Activated T-cell treated with anti-CD3 and anti-CD28 coated beads, Interleukin-2, amount 50 U/mL, for 72 hours (primary cell): ENCODE measurements at regions not wholly inside any gene's neighbourhood (a gene's known extent, or its start where the extent isn't known, plus 50 kb on each side); places are given as distances from the start of the nearest gene placed in this dataset.

ENCODE experiments used
- ATAC-seq, 2 donors: fragments of 150-1000 bp; cut with Tn5 transposase; replicated peaks in 1 of 2; 2 replicates each; pipeline ENCODE4 v1.10.0; 2021; ENCODE audit warnings: moderate library complexity in 2 of 2, mild to moderate bottlenecking in 1 of 2
- DNase-seq, 2 donors: peaks; one replicate each; pipeline ENCODE4 v3.0.0; 2021 to 2022; ENCODE audit warnings: mixed read lengths in 1 of 2
- H3K27ac Mint-ChIP-seq: one replicate; pipeline ENCODE4 v1.8.0; 2022; ENCODE audit warnings: mild to moderate bottlenecking, moderate library complexity, mixed read lengths
- H3K27me3 Mint-ChIP-seq: one replicate; pipeline ENCODE4 v1.8.0; 2022; ENCODE audit warnings: low read depth, mixed read lengths
- H3K36me3 Mint-ChIP-seq, 2 donors: one replicate each; pipeline ENCODE4 v1.8.0; 2022; ENCODE audit warnings: mixed read lengths in 2 of 2, mild to moderate bottlenecking in 1 of 2; ENCODE audit not compliant: insufficient read depth in 2 of 2
- H3K4me1 Mint-ChIP-seq: one replicate; pipeline ENCODE4 v1.8.0; 2022; ENCODE audit warnings: low read depth, mixed read lengths
- H3K4me3 Mint-ChIP-seq, 2 donors: one replicate each; pipeline ENCODE4 v1.8.0; 2022; ENCODE audit warnings: mild to moderate bottlenecking in 2 of 2, mixed read lengths in 2 of 2, moderate library complexity in 2 of 2
- H3K9me3 Mint-ChIP-seq, 2 donors: one replicate each; pipeline ENCODE4 v1.8.0; 2022; ENCODE audit warnings: mixed read lengths in 2 of 2

DNA sequence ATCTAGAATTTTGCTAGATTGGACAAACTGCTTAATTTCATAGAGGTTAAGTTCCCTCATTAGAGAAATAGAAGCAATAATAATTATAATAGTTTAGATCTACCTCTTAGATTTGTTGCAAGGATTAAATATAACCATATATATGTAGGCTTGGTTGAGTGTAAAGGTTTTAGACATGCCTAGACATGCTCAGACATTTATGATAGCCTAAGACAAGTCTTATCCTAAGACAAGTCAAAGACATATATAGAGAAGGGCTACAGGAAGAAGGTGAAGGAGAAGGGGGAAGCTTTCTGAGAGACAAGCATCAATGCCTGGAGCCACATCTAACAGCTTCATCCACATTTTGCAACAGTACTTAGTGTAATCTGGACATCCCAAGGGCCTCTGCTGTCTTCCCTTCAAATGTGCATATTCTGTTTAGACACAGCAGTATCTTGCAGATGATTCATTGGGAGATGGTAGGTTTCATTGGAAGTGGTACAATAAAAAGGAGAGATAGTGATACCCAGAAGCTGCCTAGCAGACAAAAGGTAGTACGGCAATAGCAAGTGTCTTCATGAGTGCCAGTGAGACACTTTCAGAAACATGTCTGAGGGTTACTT lies 146.5 kb downstream of the HGF start:
- no peak for ATAC-seq
- Mint-ChIP-seq H3K27me3 (no peaks in the 10 kb centered on the region), H3K27ac (no peak overlapping the region), H3K9me3 (peaks cover 1 to 2% of the 10 kb centered on the region in 2 donors), H3K36me3 (no peaks in the 10 kb centered on the region), H3K4me3 (no peak overlapping the region), H3K4me1 (no peaks in the 10 kb centered on the region)
- no peak for DNase-seq

DNA sequence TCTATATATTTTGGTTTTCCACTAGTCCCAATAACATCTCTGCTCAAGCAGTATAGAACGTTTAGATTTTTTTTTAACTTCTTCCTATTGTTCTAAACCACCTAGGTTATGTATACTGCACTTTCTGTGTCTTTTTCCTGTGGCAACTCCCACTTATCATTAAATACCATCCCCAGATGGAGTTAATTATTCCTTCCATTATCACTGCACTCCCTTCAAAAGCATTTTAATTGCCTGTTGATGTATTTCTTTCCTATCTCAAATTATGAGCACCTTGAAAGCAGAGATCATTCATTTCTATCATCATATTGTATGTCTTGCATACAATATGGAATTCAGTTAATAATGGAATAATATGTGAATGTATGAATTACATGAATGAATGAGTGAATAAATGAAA lies 148.0 kb downstream of the HGF start:
- DNase-seq (no peak), ATAC-seq (no peak)
- no peaks in the 10 kb centered on the region for H3K27me3 Mint-ChIP-seq
- no peaks in the 10 kb centered on the region for H3K4me1 Mint-ChIP-seq
- H3K9me3 Mint-ChIP-seq: peaks cover 1 to 2% of the 10 kb centered on the region in 2 donors
- H3K27ac Mint-ChIP-seq: no peak overlapping the region
- no peak overlapping the region for H3K4me3 Mint-ChIP-seq
- no peaks in the 10 kb centered on the region for H3K36me3 Mint-ChIP-seq

DNA sequence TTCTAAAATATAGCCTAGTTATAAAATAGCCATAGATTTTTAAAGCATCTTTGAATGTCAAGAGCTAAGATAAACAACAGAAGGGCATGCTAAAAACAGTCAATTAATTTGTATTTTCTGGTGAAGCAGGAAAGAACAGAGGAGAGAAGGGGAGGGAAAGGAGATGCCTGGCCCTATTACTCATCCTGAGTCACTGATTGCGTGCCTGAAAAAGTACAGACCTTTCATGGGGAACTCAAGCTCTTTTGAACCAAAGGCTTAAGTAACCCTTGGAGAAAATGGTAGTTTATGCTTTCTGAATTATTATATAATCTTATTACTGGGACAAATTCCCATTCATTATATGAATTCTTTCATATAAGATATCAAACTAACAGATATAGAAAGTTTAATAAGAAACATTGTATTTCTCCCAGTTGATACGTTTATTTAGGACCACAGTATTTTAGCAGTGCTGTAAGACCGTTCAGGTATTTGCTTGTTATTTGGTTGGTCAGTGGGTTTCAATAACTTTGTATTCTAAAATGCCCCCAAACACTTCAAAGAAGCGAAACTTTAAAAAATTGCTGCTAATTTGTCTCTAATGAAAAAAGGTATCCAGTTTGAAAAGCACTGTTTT lies 151.3 kb downstream of the HGF start:
- Mint-ChIP-seq H3K36me3 (no peaks in the 10 kb centered on the region), H3K4me3 (no peak overlapping the region), H3K27ac (no peak overlapping the region), H3K27me3 (no peaks in the 10 kb centered on the region), H3K9me3 (peaks cover 1 to 5% of the 10 kb centered on the region in 2 donors), H3K4me1 (no peaks in the 10 kb centered on the region)
- no peak for DNase-seq
- ATAC-seq: no peak

DNA sequence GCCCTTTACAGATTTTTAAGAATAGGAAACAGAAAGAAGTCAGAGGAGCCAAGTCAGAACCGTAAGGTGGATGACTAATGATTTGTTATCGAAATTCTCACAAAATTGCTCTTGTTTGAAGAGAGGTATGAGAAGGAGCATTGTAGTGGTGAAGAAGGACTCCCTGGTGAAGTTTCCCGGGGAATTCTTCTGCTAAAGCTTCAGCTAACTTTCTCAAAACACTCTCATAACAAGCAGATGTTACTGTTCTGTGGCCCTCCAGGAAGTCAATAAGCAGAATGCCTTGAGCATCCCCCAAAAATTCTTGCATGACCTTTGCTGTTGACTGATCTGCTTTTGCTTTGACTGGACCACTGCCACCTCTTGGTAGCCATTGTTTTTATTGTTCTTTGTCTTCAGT lies 152.9 kb downstream of the HGF start:
- no peak for DNase-seq
- H3K4me1 Mint-ChIP-seq: no peaks in the 10 kb centered on the region
- ATAC-seq: no peak
- no peak overlapping the region for H3K4me3 Mint-ChIP-seq
- peaks cover 0 to 6% of the 10 kb centered on the region in 2 donors for H3K9me3 Mint-ChIP-seq
- H3K36me3 Mint-ChIP-seq: no peaks in the 10 kb centered on the region
- H3K27me3 Mint-ChIP-seq: no peaks in the 10 kb centered on the region
- no peak overlapping the region for H3K27ac Mint-ChIP-seq

DNA sequence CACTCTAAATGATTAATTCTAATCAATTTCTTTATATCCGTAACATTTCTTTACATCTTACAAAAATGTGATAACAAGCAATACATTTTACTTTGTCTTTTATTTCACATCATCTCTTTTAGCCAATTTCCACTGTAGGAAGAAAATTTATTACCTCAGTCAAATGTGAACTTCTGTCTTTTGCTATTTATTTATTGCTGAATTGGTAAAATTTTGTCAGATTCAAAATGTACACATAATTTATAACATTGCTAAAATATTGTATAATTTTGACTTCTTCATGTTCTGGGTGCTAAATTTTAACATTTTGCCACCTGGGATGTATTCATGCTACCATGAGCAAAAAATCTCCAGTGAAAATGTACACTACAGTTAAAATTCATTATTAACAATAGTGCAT lies 158.0 kb downstream of the HGF start:
- Mint-ChIP-seq H3K4me3 (no peak overlapping the region), H3K27me3 (no peaks in the 10 kb centered on the region), H3K27ac (no peak overlapping the region), H3K4me1 (no peaks in the 10 kb centered on the region), H3K36me3 (no peaks in the 10 kb centered on the region), H3K9me3 (peaks cover 0 to 7% of the 10 kb centered on the region in 2 donors)
- ATAC-seq (no peak), DNase-seq (no peak)

DNA sequence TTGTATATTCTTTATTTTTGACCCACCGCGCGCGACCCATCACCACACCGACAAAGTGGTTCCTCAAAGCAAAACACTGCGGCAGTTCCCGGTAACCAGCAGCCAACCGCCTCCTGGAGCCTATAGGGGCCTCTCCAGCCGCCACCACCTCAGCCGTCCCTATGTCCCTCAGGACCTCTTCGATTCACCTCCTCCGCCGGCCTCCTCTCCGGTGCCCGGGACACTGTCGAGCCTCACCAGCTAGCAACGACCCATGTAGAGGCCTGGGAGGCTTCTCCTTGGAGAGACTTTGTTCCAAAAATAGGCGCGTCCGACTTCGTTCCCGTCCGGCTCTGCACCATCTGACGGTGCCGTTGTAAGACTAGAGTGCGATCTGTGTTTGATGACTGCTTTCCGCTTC lies 158.8 kb downstream of the HGF start:
- Mint-ChIP-seq H3K4me1 (no peaks in the 10 kb centered on the region), H3K36me3 (no peaks in the 10 kb centered on the region), H3K27me3 (no peaks in the 10 kb centered on the region), H3K4me3 (no peak overlapping the region), H3K9me3 (peaks cover 0 to 7% of the 10 kb centered on the region in 2 donors), H3K27ac (no peak overlapping the region)
- DNase-seq (no peak), ATAC-seq (no peak)

DNA sequence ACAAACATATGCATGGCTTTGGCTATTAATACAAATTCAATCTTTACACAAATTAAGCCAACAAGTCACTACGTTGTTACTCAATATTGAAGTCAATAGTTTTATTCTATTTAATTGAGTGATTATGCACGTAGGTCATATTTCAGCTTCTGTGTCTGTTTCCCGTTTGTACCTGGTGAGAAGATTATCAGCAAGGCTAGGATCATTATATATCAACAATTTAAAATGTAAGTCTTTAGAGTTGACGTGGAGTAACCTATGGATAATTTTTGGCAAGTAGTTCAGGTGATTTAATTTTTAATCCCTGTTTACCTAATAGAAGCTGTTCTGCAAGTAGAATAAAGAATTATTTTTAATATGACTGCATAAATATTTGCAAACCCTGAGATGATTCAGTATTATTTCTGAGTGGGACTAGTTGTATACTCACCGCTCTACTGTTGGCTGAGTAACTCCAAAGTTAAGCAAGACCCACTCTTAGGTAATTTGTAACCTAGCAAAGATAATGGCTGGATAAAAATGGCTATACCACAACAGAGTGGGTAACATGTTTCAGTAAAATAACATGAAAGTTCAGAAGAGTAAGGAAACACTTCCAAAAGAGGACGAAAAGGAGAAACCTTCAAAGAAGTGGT lies 161.0 kb downstream of the HGF start:
- ATAC-seq: no peak
- H3K4me3 Mint-ChIP-seq: no peak overlapping the region
- no peaks in the 10 kb centered on the region for H3K27me3 Mint-ChIP-seq
- no peak for DNase-seq
- peaks cover 0 to 3% of the 10 kb centered on the region in 2 donors for H3K9me3 Mint-ChIP-seq
- no peaks in the 10 kb centered on the region for H3K36me3 Mint-ChIP-seq
- H3K27ac Mint-ChIP-seq: no peak overlapping the region
- H3K4me1 Mint-ChIP-seq: no peaks in the 10 kb centered on the region

DNA sequence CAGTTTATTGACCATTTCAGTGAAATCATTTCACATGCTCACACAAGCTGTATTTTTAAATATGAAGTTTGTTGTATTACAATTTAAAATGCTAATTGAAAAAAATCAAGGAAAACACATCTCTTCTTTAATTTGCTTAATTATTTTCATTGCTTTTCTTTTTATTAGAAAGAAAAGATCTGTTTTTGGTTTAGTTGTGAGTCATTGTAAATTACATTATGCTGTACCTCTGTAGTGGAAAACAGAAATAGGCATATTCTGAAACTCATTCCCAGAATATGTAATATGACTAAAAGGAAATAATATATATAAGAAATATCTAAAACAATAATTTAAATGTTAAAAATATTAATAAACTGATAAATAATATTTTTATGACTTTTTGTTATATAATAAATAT lies 161.9 kb downstream of the HGF start:
- H3K27me3 Mint-ChIP-seq: no peaks in the 10 kb centered on the region
- ATAC-seq: no peak
- peaks cover 0 to 3% of the 10 kb centered on the region in 2 donors for H3K9me3 Mint-ChIP-seq

DNA sequence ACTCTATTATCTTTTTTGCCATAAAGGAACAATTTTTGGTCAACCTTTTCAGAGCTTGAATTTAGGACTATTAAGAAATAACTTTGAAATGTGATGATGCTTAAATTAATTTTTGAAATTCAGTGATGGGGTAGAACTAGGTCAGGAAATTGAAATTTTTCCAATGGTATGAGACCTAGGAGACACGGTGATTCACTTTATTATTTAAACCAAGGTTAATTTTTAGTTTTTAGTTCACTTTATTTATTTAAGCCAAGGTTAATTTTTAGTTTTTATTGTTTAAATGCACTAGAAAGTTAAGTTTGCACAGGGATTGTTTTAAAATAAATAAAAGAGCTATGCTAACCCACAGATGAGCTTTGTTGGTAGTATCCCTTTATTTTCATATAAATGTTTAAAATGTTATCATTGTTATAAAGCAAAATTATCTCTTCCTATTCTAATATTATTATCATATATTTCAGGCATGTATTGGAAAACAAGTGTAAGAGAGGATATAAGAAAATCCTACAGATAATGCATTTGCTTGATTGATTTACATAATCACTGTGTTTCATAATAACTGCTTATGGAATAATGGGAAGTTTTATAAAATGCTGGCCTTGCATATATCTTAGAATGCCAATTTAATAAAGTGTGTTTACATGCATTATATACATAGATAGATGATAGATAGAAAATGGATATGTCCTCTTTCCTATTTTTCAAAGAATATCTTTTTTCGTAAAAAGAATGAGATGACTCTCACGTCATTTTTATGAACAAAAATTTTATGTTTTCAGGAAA lies 163.6 kb downstream of the HGF start:
- DNase-seq (no peak), ATAC-seq (no peak)
- Mint-ChIP-seq H3K4me1 (no peaks in the 10 kb centered on the region), H3K36me3 (no peaks in the 10 kb centered on the region), H3K27ac (no peak overlapping the region), H3K9me3 (peaks cover 0 to 2% of the 10 kb centered on the region in 2 donors), H3K4me3 (no peak overlapping the region), H3K27me3 (no peaks in the 10 kb centered on the region)

More for the DNA sequence above, 161.9 kb downstream of the HGF start:
- H3K4me1 Mint-ChIP-seq: no peaks in the 10 kb centered on the region
- H3K36me3 Mint-ChIP-seq: no peaks in the 10 kb centered on the region
- no peak overlapping the region for H3K27ac Mint-ChIP-seq
- DNase-seq: no peak
- H3K4me3 Mint-ChIP-seq: no peak overlapping the region

DNA sequence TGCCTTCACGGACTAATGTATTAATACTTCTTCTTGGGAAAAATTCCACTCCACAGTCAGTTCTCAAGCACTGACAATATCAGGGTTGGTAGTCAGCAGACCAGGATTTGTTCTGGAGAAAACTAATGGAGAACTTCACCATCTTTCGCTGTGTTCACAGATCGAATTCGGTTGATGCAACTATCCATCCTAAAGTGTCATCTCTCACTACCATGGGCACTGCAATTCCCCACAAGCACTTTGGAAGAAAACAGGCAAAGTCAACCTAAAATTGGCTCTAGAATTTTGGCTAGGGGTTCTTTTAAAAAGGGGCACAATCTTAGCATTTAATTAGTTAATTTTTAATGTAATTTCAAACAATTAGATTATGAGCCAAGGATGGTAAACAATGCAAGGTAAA lies 164.4 kb downstream of the HGF start:
- Mint-ChIP-seq H3K9me3 (peaks cover 0 to 2% of the 10 kb centered on the region in 2 donors), H3K27ac (no peak overlapping the region), H3K4me1 (no peaks in the 10 kb centered on the region), H3K36me3 (no peaks in the 10 kb centered on the region), H3K4me3 (no peak overlapping the region), H3K27me3 (no peaks in the 10 kb centered on the region)
- no peak for DNase-seq
- ATAC-seq: no peak

DNA sequence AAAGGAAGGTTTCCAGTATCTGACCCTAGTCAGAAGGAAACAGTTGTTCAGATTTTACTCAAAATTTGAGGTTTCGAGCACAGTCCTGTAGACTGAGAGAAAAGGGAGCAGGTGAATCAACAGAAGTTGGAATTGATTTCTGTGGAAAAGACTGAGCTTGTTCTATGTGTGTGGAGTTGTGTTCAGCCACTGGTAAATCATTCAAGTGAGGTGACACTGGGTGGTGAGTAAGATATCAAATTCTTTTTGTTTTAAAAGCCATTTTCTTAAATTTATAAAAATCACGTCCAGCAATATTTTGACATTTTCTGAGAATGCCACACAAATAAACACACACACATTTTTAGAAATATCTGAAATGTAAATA lies 165.1 kb downstream of the HGF start:
- H3K4me1 Mint-ChIP-seq: no peaks in the 10 kb centered on the region
- no peak for ATAC-seq

DNA sequence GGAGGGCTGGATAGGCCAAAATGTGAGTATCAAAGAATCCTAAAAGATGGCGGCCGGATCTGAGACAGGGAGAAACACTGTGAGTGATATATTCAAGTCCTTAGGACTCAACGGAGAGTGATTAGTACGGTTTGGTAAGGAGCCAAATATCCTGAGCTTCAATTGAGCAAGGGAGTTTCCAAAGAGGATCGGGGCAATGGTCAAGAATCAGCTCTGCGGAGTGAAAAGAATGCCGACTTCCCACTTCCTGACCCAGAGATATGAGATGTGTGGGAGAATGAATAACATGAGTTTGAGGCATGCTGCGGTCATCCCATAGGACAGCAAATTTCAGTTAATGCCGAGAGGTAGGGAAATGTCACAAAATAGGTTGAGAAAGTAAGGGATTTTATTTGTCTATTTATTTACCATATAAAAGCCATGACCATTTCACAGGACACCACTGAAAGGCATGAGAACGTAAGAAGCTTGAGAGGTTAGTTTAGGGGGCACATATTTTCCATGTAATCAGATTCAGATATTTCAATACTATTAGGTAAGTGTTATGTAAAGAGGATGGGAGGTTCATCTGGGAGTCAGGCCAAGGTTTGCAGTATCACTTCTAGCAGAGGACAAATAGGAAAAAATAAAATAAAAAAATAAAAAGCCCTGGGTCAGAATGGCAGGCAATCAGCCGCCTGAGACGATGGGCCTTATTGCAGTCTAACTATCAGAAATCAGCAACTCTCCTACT lies 165.6 kb downstream of the HGF start:
- Mint-ChIP-seq H3K4me3 (no peak overlapping the region), H3K27me3 (no peaks in the 10 kb centered on the region), H3K36me3 (no peaks in the 10 kb centered on the region), H3K4me1 (no peaks in the 10 kb centered on the region), H3K9me3 (peaks cover 2 to 4% of the 10 kb centered on the region in 2 donors), H3K27ac (no peak overlapping the region)
- DNase-seq (no peak), ATAC-seq (no peak)

More for the DNA sequence above, 165.1 kb downstream of the HGF start:
- no peaks in the 10 kb centered on the region for H3K36me3 Mint-ChIP-seq
- no peak overlapping the region for H3K4me3 Mint-ChIP-seq
- DNase-seq: no peak
- H3K9me3 Mint-ChIP-seq: peaks cover 2 to 4% of the 10 kb centered on the region in 2 donors
- H3K27ac Mint-ChIP-seq: no peak overlapping the region
- H3K27me3 Mint-ChIP-seq: no peaks in the 10 kb centered on the region

DNA sequence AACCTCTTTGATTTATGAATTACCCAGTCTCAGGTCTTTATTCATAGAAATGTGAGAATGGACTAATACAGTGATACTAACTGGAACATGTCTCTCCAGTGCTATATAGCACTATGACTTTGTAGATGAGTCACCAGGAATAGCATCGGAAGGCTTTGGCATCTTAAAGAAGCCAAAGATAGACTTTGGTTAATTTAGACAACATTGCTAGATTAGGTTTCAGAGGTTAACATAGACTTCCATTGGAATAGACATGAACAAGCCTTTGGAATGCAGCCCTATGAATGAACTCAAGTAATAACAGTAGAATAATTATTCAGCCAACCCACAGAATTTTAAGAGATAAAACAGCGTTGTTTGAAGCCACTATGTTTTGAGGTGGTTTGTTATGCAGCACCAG lies 169.2 kb downstream of the HGF start:
- Mint-ChIP-seq H3K36me3 (no peaks in the 10 kb centered on the region), H3K27me3 (no peaks in the 10 kb centered on the region), H3K4me3 (no peak overlapping the region), H3K9me3 (peaks cover 2 to 3% of the 10 kb centered on the region in 2 donors), H3K27ac (no peak overlapping the region), H3K4me1 (no peaks in the 10 kb centered on the region)
- no peak for DNase-seq
- no peak for ATAC-seq
